H9 (cell line): ENCODE measurements at regions not wholly inside any gene's neighbourhood (a gene's known extent, or its start where the extent isn't known, plus 50 kb on each side); places are given as distances from the start of the nearest gene placed in this dataset.

Source experiments
- DNase-seq: peaks from one replicate; pipeline ENCODE4 v3.0.0-alpha.2; 2017
- H2AFZ ChIP-seq: one replicate; pipeline ENCODE4 v1.6.1; 2013; ENCODE audit warnings: mild to moderate bottlenecking, low read length, control low read depth, moderate library complexity
- H2AK5ac ChIP-seq: 2 replicates; pipeline ENCODE4 v1.6.1; 2013; ENCODE audit warnings: low read length, control low read depth, mixed read lengths; ENCODE audit not compliant: insufficient read length
- H2BK120ac ChIP-seq: one replicate; pipeline ENCODE4 v1.6.1; 2013; ENCODE audit warnings: low read depth, mild to moderate bottlenecking, low read length, control low read depth, inconsistent platforms; ENCODE audit not compliant: poor library complexity, severe bottlenecking
- H2BK12ac ChIP-seq: 2 replicates; pipeline ENCODE4 v1.6.1; 2013; ENCODE audit warnings: low read length, control low read depth, mixed read lengths, low read depth; ENCODE audit not compliant: insufficient read length
- H2BK15ac ChIP-seq: 2 replicates; pipeline ENCODE4 v1.6.1; 2013; ENCODE audit warnings: low read depth, low read length, control low read depth
- H2BK20ac ChIP-seq: one replicate; pipeline ENCODE4 v1.6.1; 2013; ENCODE audit warnings: low read depth, mild to moderate bottlenecking, low read length, control low read depth, inconsistent platforms; ENCODE audit not compliant: poor library complexity, severe bottlenecking
- H2BK5ac ChIP-seq: 2 replicates; pipeline ENCODE4 v1.6.1; 2013; ENCODE audit warnings: low read length, control low read depth, mixed read lengths; ENCODE audit not compliant: insufficient read length
- H3K14ac ChIP-seq: 2 replicates; pipeline ENCODE4 v1.6.1; 2013; ENCODE audit warnings: low read length, control low read depth; ENCODE audit not compliant: insufficient read depth
- H3K18ac ChIP-seq: 2 replicates; pipeline ENCODE4 v1.6.1; 2013; ENCODE audit warnings: low read depth, mild to moderate bottlenecking, mixed read lengths, low read length, control low read depth; ENCODE audit not compliant: insufficient read length
- H3K23ac ChIP-seq: 2 replicates; pipeline ENCODE4 v1.6.1; 2013; ENCODE audit warnings: low read length, control low read depth, mixed read lengths, low read depth; ENCODE audit not compliant: insufficient read length
- H3K23me2 ChIP-seq: 2 replicates; pipeline ENCODE4 v1.6.1; 2013; ENCODE audit warnings: low read depth, mild to moderate bottlenecking, mixed read lengths, low read length, control low read depth; ENCODE audit not compliant: insufficient read length, poor library complexity, severe bottlenecking
- H3K27ac ChIP-seq: 2 replicates; pipeline ENCODE4 v1.5.1; 2013; ENCODE audit warnings: low read length, control low read depth, mixed read lengths, low read depth; ENCODE audit not compliant: insufficient read length
- H3K27me3 ChIP-seq: 2 replicates; pipeline ENCODE4 v1.6.1; 2013; ENCODE audit warnings: low read length, control low read depth, inconsistent platforms; ENCODE audit not compliant: insufficient read depth
- H3K4ac ChIP-seq: 2 replicates; pipeline ENCODE4 v1.6.1; 2013; ENCODE audit warnings: low read depth, mild to moderate bottlenecking, control low read depth, inconsistent platforms, low read length, moderate library complexity
- H3K4me1 ChIP-seq: 2 replicates; pipeline ENCODE4 v1.6.1; 2013; ENCODE audit warnings: low read length, control low read depth, inconsistent platforms; ENCODE audit not compliant: insufficient read depth
- H3K4me2 ChIP-seq: 2 replicates; pipeline ENCODE4 v1.6.1; 2013; ENCODE audit warnings: low read length, control low read depth, mixed read lengths; ENCODE audit not compliant: insufficient read length, insufficient read depth
- H3K56ac ChIP-seq: 2 replicates; pipeline ENCODE4 v1.6.1; 2013; ENCODE audit warnings: low read depth, mild to moderate bottlenecking, mixed read lengths, low read length, control low read depth; ENCODE audit not compliant: insufficient read length
- H3K79me1 ChIP-seq: 2 replicates; pipeline ENCODE4 v1.6.1; 2013; ENCODE audit warnings: low read depth, mild to moderate bottlenecking, moderate library complexity, low read length, control low read depth, inconsistent platforms; ENCODE audit not compliant: insufficient read depth, poor library complexity, severe bottlenecking
- H3K79me2 ChIP-seq: 2 replicates; pipeline ENCODE4 v1.6.1; 2013; ENCODE audit warnings: low read length, control low read depth, inconsistent platforms; ENCODE audit not compliant: insufficient read depth
- H3K9ac ChIP-seq: 2 replicates; pipeline ENCODE4 v1.6.1; 2013; ENCODE audit warnings: low read length, control low read depth, mixed read lengths; ENCODE audit not compliant: insufficient read length; ENCODE audit errors: extremely low read depth
- H3K9me3 ChIP-seq: one replicate; pipeline ENCODE4 v1.6.1; 2013; ENCODE audit warnings: low read depth, low read length, inconsistent platforms; ENCODE audit not compliant: control insufficient read depth
- H3T11ph ChIP-seq: one replicate; pipeline ENCODE4 v1.6.1; 2013; ENCODE audit warnings: mild to moderate bottlenecking, low read length, control low read depth, inconsistent platforms
- H4K20me1 ChIP-seq: one replicate; pipeline ENCODE4 v1.6.1; 2013; ENCODE audit not compliant: control insufficient read depth, insufficient read length, insufficient read depth
- H4K5ac ChIP-seq: 2 replicates; pipeline ENCODE4 v1.6.1; 2013; ENCODE audit warnings: low read depth, mild to moderate bottlenecking, mixed read lengths, low read length, control low read depth; ENCODE audit not compliant: insufficient read length
- H4K8ac ChIP-seq: replicated peaks from 2 replicates; pipeline ENCODE4 v1.6.1; 2013; ENCODE audit warnings: low read length, control low read depth, mixed read lengths, low read depth; ENCODE audit not compliant: insufficient read length
- H4K91ac ChIP-seq: 2 replicates; pipeline ENCODE4 v1.6.1; 2013; ENCODE audit warnings: low read depth, mild to moderate bottlenecking, moderate library complexity, mixed read lengths, low read length, control low read depth; ENCODE audit not compliant: insufficient read length
- H3K27ac Mint-ChIP-seq, 3 experiments: 2 replicates in 2 of 3; 3 replicates in 1 of 3; pipeline ENCODE4 v1.8.0; 2020 to 2021; ENCODE audit warnings: mixed read lengths in 3 of 3, mild to moderate bottlenecking in 1 of 3, moderate library complexity in 1 of 3
- H3K27me3 Mint-ChIP-seq: 2 replicates; pipeline ENCODE4 v1.8.0; 2021; ENCODE audit warnings: low read depth, mild to moderate bottlenecking, moderate library complexity, mixed read lengths
- H3K36me3 Mint-ChIP-seq, 3 experiments: 2 replicates in 2 of 3; 3 replicates in 1 of 3; pipeline ENCODE4 v1.8.0; 2020 to 2021; ENCODE audit warnings: low read depth in 3 of 3, mixed read lengths in 3 of 3; ENCODE audit not compliant: insufficient read depth in 1 of 3
- H3K4me1 Mint-ChIP-seq, 2 experiments: 2 replicates each; pipeline ENCODE4 v1.8.0; 2020; ENCODE audit warnings: mixed read lengths in 2 of 2
- H3K4me3 Mint-ChIP-seq, 2 experiments: 2 replicates in 1 of 2; 3 replicates in 1 of 2; pipeline ENCODE4 v1.8.0; 2020 to 2021; ENCODE audit warnings: mild to moderate bottlenecking in 2 of 2, mixed read lengths in 2 of 2, moderate library complexity in 1 of 2
- H3K9me3 Mint-ChIP-seq, 2 experiments: 2 replicates in 1 of 2; 3 replicates in 1 of 2; pipeline ENCODE4 v1.8.0; 2020; ENCODE audit warnings: mild to moderate bottlenecking in 2 of 2, mixed read lengths in 2 of 2, moderate library complexity in 1 of 2
- CTCF ChIP-seq: fragments of 200-600 bp; sonication (generic); conservative IDR thresholded peaks from 3 replicates; pipeline ENCODE4 v1.8.0; 2021; ENCODE audit warnings: antibody characterized with exemption, mild to moderate bottlenecking
- WGBS: extraction: QIAGEN DNeasy Blood & Tissue Kit; methylation state at CpG from one replicate; pipeline ENCODE4 v1.1.7; 2013; ENCODE audit warnings: missing lambda C conversion rate, low lambda C conversion rate, mixed read lengths; ENCODE audit not compliant: insufficient read length; ENCODE audit errors: extremely low coverage; 5-methylcytosine and 5-hydroxymethylcytosine counted together

- no peaks in the 10 kb centered on the region for H3K27me3 ChIP-seq
- H3K79me1 ChIP-seq = no peaks in the 10 kb centered on the region
- no peak overlapping the region for H3T11ph ChIP-seq
- H3K4me2 ChIP-seq = no peak overlapping the region
- no peak overlapping the region for H2BK15ac ChIP-seq
- no CpG with 5 or more reads among the region's 6 CpGs for WGBS
- H3K14ac ChIP-seq = no peak overlapping the region
- no peak overlapping the region for H2AFZ ChIP-seq
- no peaks in the 10 kb centered on the region for H4K20me1 ChIP-seq
- H3K9me3 ChIP-seq = no peaks in the 10 kb centered on the region
- no peak overlapping the region for H4K8ac ChIP-seq
- no peak overlapping the region for H4K5ac ChIP-seq
- H2BK120ac ChIP-seq = no peak overlapping the region
- DNase-seq = no peak
- no peak overlapping the region for H3K23ac ChIP-seq
- H2BK5ac ChIP-seq = no peak overlapping the region
- no peak overlapping the region for H2BK12ac ChIP-seq
- TF ChIP-seq CTCF = no peak
- no peaks in the 10 kb centered on the region for H3K23me2 ChIP-seq
- H3K18ac ChIP-seq = no peak overlapping the region
- Mint-ChIP-seq H3K4me1 (peaks cover 0 to 10% of the 10 kb centered on the region in 2 experiments; a peak in 1 of 4 replicates), H3K9me3 (no peaks in the 10 kb centered on the region; a peak in 1 of 5 replicates), H3K36me3 (no peaks in the 10 kb centered on the region), H3K27me3 (peaks cover 4% of the 10 kb centered on the region; the same call in 1 of the 2 replicates), H3K4me3 (no peak overlapping the region), H3K27ac (no peak overlapping the region)
- H2BK20ac ChIP-seq = no peak overlapping the region
- H3K9ac ChIP-seq = no peak overlapping the region
- no peak overlapping the region for H2AK5ac ChIP-seq
- H3K4ac ChIP-seq = no peak overlapping the region
- no peak overlapping the region for H4K91ac ChIP-seq
- H3K4me1 ChIP-seq = no peaks in the 10 kb centered on the region
- no peak overlapping the region for H3K56ac ChIP-seq
- no peak overlapping the region for H3K27ac ChIP-seq
- H3K79me2 ChIP-seq = no peaks in the 10 kb centered on the region
Measured at GRCh38 chr2:4424153-4424552, 720.8 kb downstream of the DCDC2C start.
